ENCODE measurements at regions not wholly inside any gene's neighbourhood (a gene's known extent, or its start where the extent isn't known, plus 50 kb on each side); places are given as distances from the start of the nearest gene placed in this dataset.

- in situ Hi-C loops (cut with MboI; ENCODE audit: low sequenced_read_pairs) = no loop called here
- TF ChIP-seq NFE2L2 (IDR thresholded peaks at IDR 0.05; ENCODE audit: low read depth, low read length) (no peak), SMC3 (IDR thresholded peaks at IDR 0.05; ENCODE audit: low read depth, low read length) (no peak), FOS (IDR thresholded peaks at IDR 0.05; ENCODE audit: low read depth, low read length) (no peak), RCOR1 (IDR thresholded peaks at IDR 0.05; ENCODE audit: insufficient replicate concordance, low read length) (no peak), MAFK (IDR thresholded peaks at IDR 0.05; ENCODE audit: low read depth, low read length) (no peak), USF2 (IDR thresholded peaks at IDR 0.05; ENCODE audit: low read depth, low read length) (no peak), POLR2A (IDR thresholded peaks at IDR 0.05; ENCODE audit: low read depth, low read length) (no peak), RAD21 (IDR thresholded peaks at IDR 0.05; ENCODE audit: low read length) (no peak), BHLHE40 (IDR thresholded peaks at IDR 0.05; ENCODE audit: low read depth, low read length) (no peak), MXI1 (IDR thresholded peaks at IDR 0.05; ENCODE audit: borderline replicate concordance, low read depth, low read length) (no peak), RFX5 (IDR thresholded peaks at IDR 0.05; ENCODE audit: low read depth, low read length) (no peak), CEBPB (IDR thresholded peaks at IDR 0.05; ENCODE audit: low read depth, low read length) (no peak), CTCF (conservative IDR thresholded peaks at IDR 0.05; ENCODE audit: low read depth, low read length) (no peak), MAZ (IDR thresholded peaks at IDR 0.05; ENCODE audit: borderline replicate concordance, low read depth, low read length) (no peak), CHD1 (IDR thresholded peaks at IDR 0.05; ENCODE audit: low read depth, low read length) (no peak), ELK1 (IDR thresholded peaks at IDR 0.05; ENCODE audit: borderline replicate concordance, low read depth, low read length) (no peak)
- no peak for ATAC-seq (ENCODE audit: low read depth)
Observed at GRCh38 chr10:130495116-130495862, 359.1 kb downstream of the GLRX3 start.

More at GRCh38 chr10:130495116-130495862, 359.1 kb downstream of the GLRX3 start:
- Histone ChIP-seq H2BK15ac (ENCODE audit: low read depth, low read length) (no peak overlapping the region), H2BK5ac (ENCODE audit: low read depth, low read length, poor library complexity, severe bottlenecking) (no peak overlapping the region), H3K9me1 (ENCODE audit: insufficient read depth, low read length) (no peaks in the 10 kb centered on the region), H3K9ac (ENCODE audit: low read depth, low read length) (no peak overlapping the region), H2BK120ac (ENCODE audit: low read depth, low read length) (no peak overlapping the region), H3K36me3 (ENCODE audit: control insufficient read depth, insufficient read depth, low read length) (no peaks in the 10 kb centered on the region), H3K23ac (ENCODE audit: low read depth, low read length) (no peak overlapping the region), H3K18ac (ENCODE audit: low read depth, low read length) (no peak overlapping the region), H3K4me1 (ENCODE audit: control insufficient read depth, insufficient read depth, low read length) (no peaks in the 10 kb centered on the region), H4K5ac (ENCODE audit: low read depth, low read length) (no peak overlapping the region), H3K14ac (replicated peaks; ENCODE audit: low read depth, low read length) (no peak overlapping the region), H2AFZ (replicated peaks; ENCODE audit: low read length, poor library complexity) (no peak overlapping the region), H2AK5ac (ENCODE audit: low read depth, low read length) (no peak overlapping the region), H3K79me1 (ENCODE audit: low read depth in 1 of 2, low read length in 2 of 2) (no peaks in the 10 kb centered on the region), H4K20me1 (ENCODE audit: insufficient read depth, low read length) (no peaks in the 10 kb centered on the region), H3K27ac (ENCODE audit: insufficient read depth, low read length) (no peak overlapping the region), H2BK20ac (ENCODE audit: low read depth, low read length) (no peak overlapping the region), H3K4me3 (ENCODE audit: insufficient read depth, low read depth, low read length) (no peak overlapping the region), H3K56ac (ENCODE audit: extremely low read depth, insufficient read depth, low read length) (no peak overlapping the region), H3K4me2 (ENCODE audit: low read depth, low read length) (no peak overlapping the region), H3K9me3 (ENCODE audit: control insufficient read depth, insufficient read depth, low read length) (peaks cover 57% of the 10 kb centered on the region), H4K8ac (ENCODE audit: low read depth in 2 of 2, low read length in 2 of 2) (no peak overlapping the region), H2AK9ac (replicated peaks; ENCODE audit: low read depth, low read length, poor library complexity) (no peak overlapping the region), H3K4ac (ENCODE audit: low read depth, low read length) (no peak overlapping the region), H3K27me3 (ENCODE audit: control insufficient read depth, insufficient read depth, low read length) (no peaks in the 10 kb centered on the region), H4K91ac (ENCODE audit: insufficient read depth, low read depth, low read length) (no peak overlapping the region)
- BruUV-seq (replicated peaks) = no TSS peak
- dilution Hi-C loops (cut with HindIII; ENCODE audit: low sequenced_read_pairs, unreplicated experiment) (no loop called here), intact Hi-C loops (cut with micrococcal nuclease) (no loop called here)
- DNase-seq = no peak
- CTCF ChIA-PET = no interaction called here
- POLR2A ChIA-PET (ENCODE audit: unreplicated experiment) = no interaction called here
- 40% methylated on average over 1 of the region's 10 CpGs; no CpG with 5 or more reads in 1 of the 2 experiments for WGBS, 2 experiments (ENCODE audit: extremely low coverage in 2 of 2, insufficient read length in 1 of 2)
